ENCODE measurements at regions not wholly inside any gene's neighbourhood (a gene's known extent, or its start where the extent isn't known, plus 50 kb on each side); places are given as distances from the start of the nearest gene placed in this dataset.

- no peak for TF ChIP-seq EZH2 (IDR thresholded peaks at IDR 0.05; ENCODE audit: low read length, unreplicated experiment)
- TF ChIP-seq CTCF (conservative IDR thresholded peaks at IDR 0.05; ENCODE audit: low read depth, low read length), result no peak
- no peak for TF ChIP-seq EZH2phosphoT487 (IDR thresholded peaks at IDR 0.05; ENCODE audit: borderline replicate concordance, low read length)
These were observed 182.2 kb upstream of the SVIL start for GRCh38 chr10:29816801-29817558.
